ENCODE measurements at regions not wholly inside any gene's neighbourhood (a gene's known extent, or its start where the extent isn't known, plus 50 kb on each side); places are given as distances from the start of the nearest gene placed in this dataset.

GRCh38 chr12:4145990-4146859 lies 127.3 kb upstream of the CCND2 start:
- TF ChIP-seq, protein P1, sequence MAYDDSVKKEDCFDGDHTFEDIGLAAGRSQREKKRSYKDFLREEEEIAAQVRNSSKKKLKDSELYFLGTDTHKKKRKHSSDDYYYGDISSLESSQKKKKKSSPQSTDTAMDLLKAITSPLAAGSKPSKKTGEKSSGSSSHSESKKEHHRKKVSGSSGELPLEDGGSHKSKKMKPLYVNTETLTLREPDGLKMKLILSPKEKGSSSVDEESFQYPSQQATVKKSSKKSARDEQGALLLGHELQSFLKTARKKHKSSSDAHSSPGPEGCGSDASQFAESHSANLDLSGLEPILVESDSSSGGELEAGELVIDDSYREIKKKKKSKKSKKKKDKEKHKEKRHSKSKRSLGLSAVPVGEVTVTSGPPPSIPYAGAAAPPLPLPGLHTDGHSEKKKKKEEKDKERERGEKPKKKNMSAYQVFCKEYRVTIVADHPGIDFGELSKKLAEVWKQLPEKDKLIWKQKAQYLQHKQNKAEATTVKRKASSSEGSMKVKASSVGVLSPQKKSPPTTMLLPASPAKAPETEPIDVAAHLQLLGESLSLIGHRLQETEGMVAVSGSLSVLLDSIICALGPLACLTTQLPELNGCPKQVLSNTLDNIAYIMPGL (CRISPR knock-in tag; IDR thresholded peaks at IDR 0.05; ENCODE audit: borderline replicate concordance) = no peak
- no peak for TF ChIP-seq CTCF (IDR thresholded peaks at IDR 0.05)
- TF ChIP-seq POLR2A (IDR thresholded peaks at IDR 0.05; ENCODE audit: low read length) = no peak
- TF ChIP-seq BHLHE40 (IDR thresholded peaks at IDR 0.05; ENCODE audit: low read depth, low read length) = no peak
- TF ChIP-seq CHD2 (IDR thresholded peaks at IDR 0.05; ENCODE audit: low read length, partially characterized antibody) = no peak
- no peak for TF ChIP-seq RNF2 (IDR thresholded peaks at IDR 0.05; ENCODE audit: borderline replicate concordance, low read depth)
